GM19025 (cell line): ENCODE measurements at regions not wholly inside any gene's neighbourhood (a gene's known extent, or its start where the extent isn't known, plus 50 kb on each side); places are given as distances from the start of the nearest gene placed in this dataset.
"Not testable (repeated sequence)": the region's sequence is repeated elsewhere in the genome, so short reads cannot be mapped to it uniquely, and the experiment has no call there.

Experiments used
- ATAC-seq: cut with Tn5 transposase; IDR thresholded peaks from one replicate; pipeline ENCODE4 v1.9.1; 2021; ENCODE audit warnings: mild to moderate bottlenecking, low read depth, moderate library complexity; ENCODE audit not compliant: unreplicated experiment

- no peak for ATAC-seq
Measured at GRCh38 chr15:98263787-98264186, 303.3 kb downstream of the ARRDC4 start.

- ATAC-seq = no peak
Measured at GRCh38 chr15:98266295-98266694, 305.8 kb downstream of the ARRDC4 start.

- ATAC-seq = no peak
Measured at GRCh38 chr15:98268163-98268562, 307.7 kb downstream of the ARRDC4 start.

GRCh38 chr15:98272625-98273024 lies 312.1 kb downstream of the ARRDC4 start:
- no peak for ATAC-seq

- no peak for ATAC-seq
Measured at GRCh38 chr15:98276018-98276417, 315.5 kb downstream of the ARRDC4 start.

- ATAC-seq = no peak
Measured at GRCh38 chr15:98277602-98278001, 317.1 kb downstream of the ARRDC4 start.

GRCh38 chr15:98280284-98280975 lies 319.9 kb downstream of the ARRDC4 start:
- no peak for ATAC-seq

- no peak for ATAC-seq
Measured at GRCh38 chr15:98281130-98281529, 320.6 kb downstream of the ARRDC4 start.

- ATAC-seq = no peak
Measured at GRCh38 chr15:98282656-98283332, 322.3 kb downstream of the ARRDC4 start.

GRCh38 chr15:98286200-98286599 lies 325.7 kb downstream of the ARRDC4 start:
- no peak for ATAC-seq

GRCh38 chr15:98286831-98287230 lies 326.3 kb downstream of the ARRDC4 start:
- ATAC-seq = no peak

- no peak for ATAC-seq
Measured at GRCh38 chr15:98288091-98288590, 327.6 kb downstream of the ARRDC4 start.

GRCh38 chr15:98289747-98290146 lies 329.2 kb downstream of the ARRDC4 start:
- no peak for ATAC-seq

- no peak for ATAC-seq
Measured at GRCh38 chr15:98292442-98293240, 332.1 kb downstream of the ARRDC4 start.

- ATAC-seq = no peak
Measured at GRCh38 chr15:98294126-98294525, 333.6 kb downstream of the ARRDC4 start.

GRCh38 chr15:98295101-98295759 lies 334.7 kb downstream of the ARRDC4 start:
- ATAC-seq = not testable (repeated sequence)

GRCh38 chr15:98296653-98297052 lies 336.1 kb downstream of the ARRDC4 start:
- ATAC-seq = no peak

- ATAC-seq = no peak
Measured at GRCh38 chr15:98304371-98304770, 343.9 kb downstream of the ARRDC4 start.

GRCh38 chr15:98308117-98308516 lies 340.2 kb upstream of the IGF1R start:
- ATAC-seq = no peak

GRCh38 chr15:98311566-98312188 lies 336.7 kb upstream of the IGF1R start:
- no peak for ATAC-seq
